DMS153 treated with DMSO at 0.1 percent for 48 hours (cell line): ENCODE measurements at regions not wholly inside any gene's neighbourhood (a gene's known extent, or its start where the extent isn't known, plus 50 kb on each side); places are given as distances from the start of the nearest gene placed in this dataset.
"Not testable (repeated sequence)": the region's sequence is repeated elsewhere in the genome, so short reads cannot be mapped to it uniquely, and the experiment has no call there.

Experiments used
- DNase-seq: peaks from one replicate; lab custom pipeline; 2025; ENCODE audit not compliant: unreplicated experiment; lab: John Stamatoyannopoulos, UW

GRCh38 chr7:106348231-106348630 is 63.4 kb upstream of the NAMPT start:
- no peak for DNase-seq

GRCh38 chr7:106347229-106347833 is 62.5 kb upstream of the NAMPT start:
- no peak for DNase-seq

GRCh38 chr7:106346678-106347217 is 62.0 kb upstream of the NAMPT start:
- DNase-seq = no peak

- DNase-seq = no peak
Observed at GRCh38 chr7:106346167-106346677, 61.4 kb upstream of the NAMPT start.

- no peak for DNase-seq
Observed at GRCh38 chr7:106345421-106346166, 60.8 kb upstream of the NAMPT start.

GRCh38 chr7:106344861-106345260 is 60.1 kb upstream of the NAMPT start:
- DNase-seq = no peak

- no peak for DNase-seq
Observed at GRCh38 chr7:106344211-106344610, 59.4 kb upstream of the NAMPT start.

- DNase-seq = not testable (repeated sequence)
Observed at GRCh38 chr7:106342049-106342448, 57.3 kb upstream of the NAMPT start.

- not testable (repeated sequence) for DNase-seq
Observed at GRCh38 chr7:106340247-106340596, 55.4 kb upstream of the NAMPT start.

GRCh38 chr7:106339513-106340246 is 54.9 kb upstream of the NAMPT start:
- DNase-seq = no peak

GRCh38 chr7:106337754-106338153 is 53.0 kb upstream of the NAMPT start:
- no peak for DNase-seq

- DNase-seq = no peak
Observed at GRCh38 chr7:106335814-106336213, 51.0 kb upstream of the NAMPT start.
